Endothelial cell of umbilical vein (primary cell): ENCODE measurements at regions not wholly inside any gene's neighbourhood (a gene's known extent, or its start where the extent isn't known, plus 50 kb on each side); places are given as distances from the start of the nearest gene placed in this dataset.

Experiments used
- BruUV-seq: library from RNA; stranded (reverse); fragments of 400-500 nt; replicated peaks from 2 replicates; lab custom pipeline; 2021; lab: Mats Ljungman, UMichigan
- CTCF ChIA-PET: fragments of 300-600, 350-600 bp; sonication (Branson Sonifier 250); formaldehyde crosslinking; loops from one replicate; lab custom pipeline; 2021; ENCODE audit warnings: antibody characterized with exemption, inconsistent platforms; lab: Charles Lee
- POLR2A ChIA-PET: fragments of 300-600, 350-600 bp; sonication (Branson Sonifier 250); formaldehyde crosslinking; loops from one replicate; lab custom pipeline; 2021; ENCODE audit warnings: antibody characterized with exemption, inconsistent platforms; lab: Charles Lee
- DNase-seq: peaks from one replicate; pipeline ENCODE4 v3.0.0-alpha.2; 2011; ENCODE audit warnings: low read depth, low spot score
- FAIRE-seq: peaks from 2 replicates; lab custom pipeline; 2011; peaks lifted over from hg19 to GRCh38; lab: Jason Lieb, UNC
- H2AFZ ChIP-seq: 2 replicates; pipeline ENCODE4 v1.6.0; 2012; ENCODE audit warnings: low read depth, low read length, control low read depth, inconsistent platforms
- H3K27ac ChIP-seq: 2 replicates; pipeline ENCODE4 v1.5.1; 2011; ENCODE audit warnings: low read depth, mild to moderate bottlenecking, control low read depth, low read length, moderate library complexity; ENCODE audit not compliant: insufficient read depth
- H3K27me3 ChIP-seq, 2 experiments: 2 replicates each; pipeline versions ENCODE4 v1.6.0 to v1.6.1; 2011; ENCODE audit warnings: low read length in 2 of 2, mixed read lengths in 1 of 2; ENCODE audit not compliant: control insufficient read depth in 2 of 2, insufficient read depth in 2 of 2
- H3K36me3 ChIP-seq, 2 experiments: 2 replicates in 1 of 2; 3 replicates in 1 of 2; pipeline ENCODE4 v1.5.1; 2011; ENCODE audit warnings: low read length in 2 of 2, mild to moderate bottlenecking in 1 of 2, moderate library complexity in 1 of 2; ENCODE audit not compliant: control insufficient read depth in 2 of 2, insufficient read depth in 2 of 2; ENCODE audit errors: extremely low read depth in 1 of 2
- H3K4me1 ChIP-seq: 3 replicates; pipeline ENCODE4 v1.5.1; 2011; ENCODE audit warnings: mild to moderate bottlenecking, low read length; ENCODE audit not compliant: control insufficient read depth, insufficient read depth; ENCODE audit errors: extremely low read depth
- H3K4me2 ChIP-seq: 2 replicates; pipeline ENCODE4 v1.6.1; 2011; ENCODE audit warnings: low read length, control low read depth, mixed read lengths; ENCODE audit not compliant: insufficient read depth
- H3K4me3 ChIP-seq, 3 experiments: fragments of 200-600 bp in 1 of 3; sonication (generic), shearing (Covaris generic) in 1 of 3; replicated peaks in 1 of 3; 2 replicates each; pipeline ENCODE4 v1.5.1; 2011 to 2016; ENCODE audit warnings: control low read depth in 3 of 3, low read length in 3 of 3, mild to moderate bottlenecking in 2 of 3, inconsistent platforms in 1 of 3, low read depth in 1 of 3, moderate library complexity in 1 of 3; ENCODE audit not compliant: insufficient read depth in 1 of 3
- H3K79me2 ChIP-seq: 2 replicates; pipeline ENCODE4 v1.6.0; 2012; ENCODE audit warnings: low read length, inconsistent platforms; ENCODE audit not compliant: control insufficient read depth, insufficient read depth
- H3K9ac ChIP-seq: replicated peaks from 2 replicates; pipeline ENCODE3; 2011; ENCODE audit warnings: low read length, control low read depth; ENCODE audit not compliant: insufficient read depth; ENCODE audit errors: extremely low read depth
- H3K9me1 ChIP-seq: replicated peaks from 3 replicates; pipeline ENCODE4 v1.6.0; 2011; ENCODE audit warnings: mild to moderate bottlenecking, low read length; ENCODE audit not compliant: control insufficient read depth, insufficient read depth; ENCODE audit errors: extremely low read depth
- H3K9me3 ChIP-seq: replicated peaks from 2 replicates; pipeline ENCODE4 v1.5.1; 2012; ENCODE audit warnings: low read length, inconsistent platforms; ENCODE audit not compliant: control insufficient read depth, insufficient read depth
- H4K20me1 ChIP-seq: replicated peaks from 2 replicates; pipeline ENCODE3; 2011; ENCODE audit warnings: mild to moderate bottlenecking, low read length; ENCODE audit not compliant: control insufficient read depth, insufficient read depth; ENCODE audit errors: extremely low read depth
- EZH2 ChIP-seq: IDR thresholded peaks from 2 replicates; pipeline ENCODE4 v1.6.1; 2012; ENCODE audit warnings: borderline replicate concordance, low read depth, mild to moderate bottlenecking, moderate library complexity, low read length, inconsistent platforms; ENCODE audit not compliant: severe bottlenecking
- GATA2 ChIP-seq: IDR thresholded peaks from 2 replicates; pipeline ENCODE4 v1.7.0; 2011; ENCODE audit warnings: low read depth, mild to moderate bottlenecking, moderate library complexity, mixed read lengths, low read length; ENCODE audit not compliant: insufficient read length, insufficient read depth
- JUN ChIP-seq: IDR thresholded peaks from 2 replicates; pipeline ENCODE4 v1.6.1; 2011; ENCODE audit warnings: borderline replicate concordance, low read depth; ENCODE audit not compliant: insufficient read length, insufficient read depth
- MYC ChIP-seq: IDR thresholded peaks from one replicate; pipeline ENCODE4 v1.6.1; 2011; ENCODE audit warnings: mild to moderate bottlenecking, low read depth, low read length
- POLR2A ChIP-seq: IDR thresholded peaks from 2 replicates; pipeline ENCODE4 v1.6.1; 2012; ENCODE audit warnings: low read depth, mild to moderate bottlenecking, control low read depth, low read length
- POLR2AphosphoS5 ChIP-seq: IDR thresholded peaks from 2 replicates; pipeline ENCODE4 v1.6.1; 2012; ENCODE audit warnings: low read depth, mild to moderate bottlenecking, control low read depth, low read length, moderate library complexity; ENCODE audit not compliant: insufficient read depth
- dilution Hi-C: fragments of 300-500 bp; cut with MboI; formaldehyde crosslinking; loops from one replicate; pipeline ENCODE4 v1.15.0; 2019; ENCODE audit warnings: low sequenced_read_pairs; ENCODE audit not compliant: extremely low pct_ligation_motif_present
- intact Hi-C: fragments of 100-400 bp; cut with micrococcal nuclease; formaldehyde crosslinking; loops from one replicate; pipeline ENCODE4 v1.10.0; 2022
- TF ChIP-seq, protein P1 (sequence below), 2 donors: IDR thresholded peaks; 1 replicate in 1 of 2; 2 replicates in 1 of 2; pipeline ENCODE4 v1.5.1; 2011; ENCODE audit warnings: low read length in 2 of 2, mild to moderate bottlenecking in 2 of 2, moderate library complexity in 2 of 2, control low read depth in 1 of 2, inconsistent platforms in 1 of 2, low read depth in 1 of 2; ENCODE audit not compliant: insufficient read depth in 1 of 2; ENCODE audit errors: extremely low read depth in 1 of 2
- TF ChIP-seq, protein P2 (sequence below): IDR thresholded peaks from 2 replicates; pipeline ENCODE4 v1.6.1; 2011; ENCODE audit not compliant: insufficient read depth, insufficient read length

DNA sequence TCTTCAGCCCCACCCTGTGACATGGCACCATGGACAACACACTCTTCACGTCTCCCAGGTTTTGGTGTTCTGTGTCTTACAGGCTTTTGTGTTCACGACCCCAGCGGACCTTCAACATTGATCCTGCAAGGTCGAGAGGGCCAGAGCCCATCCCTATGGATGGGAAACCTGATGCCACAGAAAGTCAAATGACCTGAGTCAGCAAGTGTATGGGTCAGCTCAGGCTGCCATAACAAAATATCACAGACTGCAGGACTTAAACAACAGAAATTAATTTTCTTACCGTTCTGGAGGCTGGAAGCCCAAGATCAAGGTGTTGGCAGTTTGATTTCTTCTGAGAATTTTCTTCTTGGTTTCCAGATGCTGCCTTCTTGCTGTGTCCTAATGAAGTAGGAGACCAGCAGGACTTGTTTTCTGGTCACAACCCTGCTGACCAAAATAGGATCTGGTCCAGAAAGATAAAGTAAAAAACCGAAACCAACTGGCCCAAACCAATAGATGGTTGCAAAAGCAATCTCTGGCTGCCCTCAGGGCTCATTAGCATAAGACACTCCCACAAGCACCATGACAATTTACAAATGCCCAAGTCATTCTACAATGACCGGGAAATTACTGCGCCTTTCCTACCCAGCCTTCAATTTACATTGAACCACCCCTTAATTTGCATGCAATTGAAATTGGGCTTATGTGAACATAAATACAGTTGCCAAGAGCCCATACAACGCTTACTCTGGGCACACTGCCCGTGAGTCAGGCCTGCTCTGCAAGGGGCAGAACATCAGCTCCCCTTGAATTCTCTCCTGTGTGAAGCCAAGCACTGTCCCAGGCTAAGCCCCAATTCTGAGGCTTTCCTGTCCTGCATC is 82.9 kb upstream of the SLC22A11 start:
- no peak for FAIRE-seq
- Histone ChIP-seq H3K27me3 (peaks cover 5 to 10% of the 10 kb centered on the region in 2 experiments), H3K9me3 (no peaks in the 10 kb centered on the region), H3K4me3 (no peak overlapping the region), H3K27ac (no peak overlapping the region), H3K9ac (no peak overlapping the region), H3K36me3 (no peaks in the 10 kb centered on the region), H2AFZ (no peak overlapping the region), H3K9me1 (no peaks in the 10 kb centered on the region), H3K4me1 (no peaks in the 10 kb centered on the region), H4K20me1 (no peaks in the 10 kb centered on the region), H3K4me2 (no peak overlapping the region), H3K79me2 (no peaks in the 10 kb centered on the region)
- no peak for TF ChIP-seq POLR2AphosphoS5
- TF ChIP-seq EZH2 = no peak
- TF ChIP-seq, protein P1, sequence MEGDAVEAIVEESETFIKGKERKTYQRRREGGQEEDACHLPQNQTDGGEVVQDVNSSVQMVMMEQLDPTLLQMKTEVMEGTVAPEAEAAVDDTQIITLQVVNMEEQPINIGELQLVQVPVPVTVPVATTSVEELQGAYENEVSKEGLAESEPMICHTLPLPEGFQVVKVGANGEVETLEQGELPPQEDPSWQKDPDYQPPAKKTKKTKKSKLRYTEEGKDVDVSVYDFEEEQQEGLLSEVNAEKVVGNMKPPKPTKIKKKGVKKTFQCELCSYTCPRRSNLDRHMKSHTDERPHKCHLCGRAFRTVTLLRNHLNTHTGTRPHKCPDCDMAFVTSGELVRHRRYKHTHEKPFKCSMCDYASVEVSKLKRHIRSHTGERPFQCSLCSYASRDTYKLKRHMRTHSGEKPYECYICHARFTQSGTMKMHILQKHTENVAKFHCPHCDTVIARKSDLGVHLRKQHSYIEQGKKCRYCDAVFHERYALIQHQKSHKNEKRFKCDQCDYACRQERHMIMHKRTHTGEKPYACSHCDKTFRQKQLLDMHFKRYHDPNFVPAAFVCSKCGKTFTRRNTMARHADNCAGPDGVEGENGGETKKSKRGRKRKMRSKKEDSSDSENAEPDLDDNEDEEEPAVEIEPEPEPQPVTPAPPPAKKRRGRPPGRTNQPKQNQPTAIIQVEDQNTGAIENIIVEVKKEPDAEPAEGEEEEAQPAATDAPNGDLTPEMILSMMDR (IDR thresholded peaks at IDR 0.05; ENCODE audit: extremely low read depth in 1 of 2, insufficient read depth in 1 of 2, low read depth in 1 of 2, low read length in 2 of 2) = no peak
- TF ChIP-seq MYC = no peak
- no peak for TF ChIP-seq GATA2
- TF ChIP-seq, protein P2, sequence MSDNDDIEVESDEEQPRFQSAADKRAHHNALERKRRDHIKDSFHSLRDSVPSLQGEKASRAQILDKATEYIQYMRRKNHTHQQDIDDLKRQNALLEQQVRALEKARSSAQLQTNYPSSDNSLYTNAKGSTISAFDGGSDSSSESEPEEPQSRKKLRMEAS = no peak
- TF ChIP-seq JUN = no peak
- no peak for TF ChIP-seq POLR2A
- dilution Hi-C loops = no loop called here
- POLR2A ChIA-PET = no interaction called here
- no TSS peak for BruUV-seq
- intact Hi-C loops = no loop called here
- CTCF ChIA-PET = no interaction called here
- DNase-seq = no peak
